Amniotic epithelial cell (primary cell): ENCODE measurements at regions not wholly inside any gene's neighbourhood (a gene's known extent, or its start where the extent isn't known, plus 50 kb on each side); places are given as distances from the start of the nearest gene placed in this dataset.
"Not testable (repeated sequence)": the region's sequence is repeated elsewhere in the genome, so short reads cannot be mapped to it uniquely, and the experiment has no call there.

Experiments used
- DNase-seq: peaks from one replicate; pipeline ENCODE4 v3.0.0-alpha.2; 2010; ENCODE audit warnings: low read depth

DNA sequence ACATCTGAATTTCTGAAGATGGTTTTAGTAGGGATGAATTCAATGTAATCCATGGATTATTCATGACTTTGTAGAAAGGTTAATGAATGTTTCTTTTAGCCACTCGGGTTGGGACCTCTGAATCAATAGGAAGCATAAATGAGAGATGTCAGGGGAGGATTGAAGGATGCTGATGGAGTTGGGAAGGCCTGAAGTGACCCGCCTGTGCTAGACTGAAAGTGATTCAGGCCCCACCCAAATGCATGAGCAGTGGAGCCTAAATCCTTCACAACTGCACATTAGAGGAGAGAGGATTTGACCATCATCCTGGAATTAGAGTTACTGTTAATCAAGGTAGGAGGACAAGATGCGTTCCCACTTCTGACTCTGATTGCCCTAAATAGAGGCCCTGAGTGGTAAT is 162.2 kb upstream of the PTPN20 start:
- not testable (repeated sequence) for DNase-seq

DNA sequence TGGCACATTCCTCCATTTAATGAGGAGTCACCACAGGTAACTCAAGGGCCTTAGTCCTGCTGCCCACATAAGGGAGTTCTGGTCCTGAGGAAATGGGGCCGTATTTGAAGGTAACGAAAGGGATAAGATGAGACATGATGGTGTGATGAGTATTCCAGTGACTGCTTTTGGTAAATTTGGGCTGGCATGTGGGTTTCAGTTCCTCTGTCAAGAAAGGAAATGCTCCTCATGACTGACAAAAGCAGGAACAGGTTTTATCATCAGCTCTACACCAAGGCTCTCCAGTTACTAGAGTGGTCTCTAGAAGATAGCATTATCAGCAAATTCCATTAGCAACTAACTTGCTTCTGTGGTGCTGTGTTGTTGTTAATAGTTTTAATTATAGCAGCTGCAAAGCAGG is 161.8 kb upstream of the PTPN20 start:
- not testable (repeated sequence) for DNase-seq

DNA sequence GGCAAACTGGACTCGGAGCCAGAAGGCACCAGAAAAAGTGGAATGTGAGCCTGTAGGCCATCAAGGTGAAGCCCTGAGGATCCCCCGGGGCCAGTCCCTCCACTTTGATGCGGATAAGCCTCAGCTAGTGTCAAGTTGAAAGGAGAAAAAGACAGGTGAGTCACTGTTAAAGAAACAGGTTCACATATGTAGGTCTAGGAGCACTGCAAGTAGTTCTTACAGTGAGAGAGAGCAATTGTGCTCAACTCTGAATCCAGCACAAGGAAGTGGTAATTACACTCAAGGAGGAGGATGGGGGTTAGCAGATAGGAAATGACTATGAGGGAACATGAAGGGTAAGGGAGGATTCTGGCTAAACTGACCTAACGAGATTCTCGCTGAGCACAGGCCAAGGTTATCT is 157.5 kb upstream of the PTPN20 start:
- not testable (repeated sequence) for DNase-seq

DNA sequence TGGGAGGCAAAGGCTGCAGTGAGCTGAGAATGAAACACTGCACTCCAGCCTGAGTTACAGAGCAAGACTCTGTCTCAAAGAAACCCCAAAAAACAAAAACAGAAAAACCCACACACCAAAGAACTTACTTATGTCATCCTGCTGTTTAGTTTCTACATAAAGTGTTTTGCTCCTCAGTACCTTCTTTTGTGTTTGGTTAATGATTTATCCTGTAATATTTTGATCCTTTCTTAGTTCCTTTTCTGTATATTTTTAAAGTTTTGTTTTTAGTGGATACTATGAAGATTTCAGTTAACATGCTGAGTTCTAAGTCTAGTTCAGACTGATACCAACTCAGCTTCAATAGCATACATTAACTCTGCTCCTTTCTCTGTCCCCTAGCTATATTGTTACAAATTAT is 149.8 kb upstream of the PTPN20 start:
- not testable (repeated sequence) for DNase-seq

DNA sequence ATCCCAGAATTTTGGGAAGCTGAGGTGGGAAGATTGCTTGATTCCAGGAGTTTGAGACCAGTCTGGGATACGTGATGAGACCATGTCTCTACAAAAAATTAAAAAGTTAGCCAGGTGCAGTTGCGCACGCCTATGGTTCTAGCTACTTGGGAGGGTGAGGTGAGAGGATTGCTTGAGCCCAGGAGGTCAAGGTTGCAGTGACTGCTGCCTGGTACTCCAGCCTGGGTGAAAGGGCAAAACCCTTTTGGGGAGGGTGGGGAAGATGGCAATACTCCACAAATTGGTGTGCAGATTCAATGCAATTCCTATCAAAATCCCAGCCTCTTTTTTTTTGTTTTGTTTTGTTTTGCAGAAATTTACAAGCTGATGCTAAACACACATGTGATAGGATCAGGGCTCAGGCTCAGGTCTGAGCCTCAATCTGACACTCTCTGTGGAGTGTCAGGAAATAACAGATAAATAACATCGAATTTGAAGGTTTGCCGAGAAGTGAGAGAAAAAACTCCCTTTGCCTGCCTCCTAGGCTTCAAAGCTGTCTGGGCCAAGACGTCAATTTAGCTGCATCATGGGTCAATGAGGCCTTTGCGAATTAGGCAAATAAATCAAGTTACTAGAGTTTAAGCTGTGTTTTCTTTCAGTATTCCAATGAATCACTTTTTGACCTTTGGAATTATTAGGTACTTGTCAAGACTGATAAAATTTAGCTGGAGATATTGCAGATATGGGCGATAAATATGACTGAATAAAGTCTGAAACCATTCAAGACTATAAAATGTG is 142.5 kb upstream of the PTPN20 start:
- DNase-seq = not testable (repeated sequence)

DNA sequence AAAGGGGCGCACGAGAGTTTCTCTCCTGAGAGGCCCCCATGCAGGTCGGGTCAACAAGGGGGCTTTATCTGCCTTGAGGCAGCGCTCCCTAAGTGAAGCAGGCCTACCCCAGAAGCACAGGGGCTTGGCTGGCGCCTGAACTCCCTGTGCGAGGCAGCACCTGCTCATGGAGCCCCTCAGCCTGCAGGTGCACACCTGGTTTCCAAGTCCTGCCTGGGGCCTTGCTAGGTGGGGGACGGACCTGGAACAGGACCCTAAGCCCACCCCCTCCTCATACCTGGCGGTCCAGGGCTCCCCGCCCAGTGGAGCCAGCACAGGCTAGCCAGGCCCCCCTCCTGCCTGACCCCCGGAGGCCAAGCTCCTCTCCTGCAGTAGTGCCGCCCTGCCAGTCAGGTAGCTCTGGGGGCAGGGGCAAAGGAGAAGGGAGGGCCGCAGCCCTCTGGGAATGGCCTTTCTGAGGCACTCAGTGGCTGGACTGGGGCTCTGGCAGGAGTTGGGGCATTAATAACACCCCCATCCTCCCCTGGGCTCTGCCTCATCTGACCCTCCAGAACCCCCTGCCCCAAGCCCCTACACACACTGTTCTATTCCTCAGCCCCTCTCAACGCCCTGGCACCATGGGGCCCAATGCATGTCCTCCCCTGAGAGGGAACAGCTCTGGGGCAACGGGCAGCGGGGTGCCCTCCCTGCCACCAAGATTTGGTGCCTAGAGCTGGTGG is 137.9 kb upstream of the PTPN20 start:
- not testable (repeated sequence) for DNase-seq

DNA sequence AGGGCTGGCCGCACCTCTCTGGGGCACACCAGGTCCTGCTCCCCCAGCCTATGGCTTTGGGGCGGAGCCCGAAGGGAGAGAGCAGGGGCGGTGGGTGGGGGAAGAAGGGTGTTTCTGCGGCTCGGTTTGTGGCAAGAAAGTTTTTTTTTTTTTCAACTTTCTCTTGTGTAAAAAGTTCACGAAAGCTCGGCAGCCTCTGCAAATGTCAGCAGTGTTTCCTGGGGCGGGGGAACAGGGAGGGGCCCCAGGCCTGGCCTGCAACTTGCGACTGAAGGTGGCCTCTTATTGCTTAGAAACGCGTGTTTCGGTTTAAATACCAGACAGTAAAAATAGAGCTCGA is 137.4 kb upstream of the PTPN20 start:
- DNase-seq = not testable (repeated sequence)

DNA sequence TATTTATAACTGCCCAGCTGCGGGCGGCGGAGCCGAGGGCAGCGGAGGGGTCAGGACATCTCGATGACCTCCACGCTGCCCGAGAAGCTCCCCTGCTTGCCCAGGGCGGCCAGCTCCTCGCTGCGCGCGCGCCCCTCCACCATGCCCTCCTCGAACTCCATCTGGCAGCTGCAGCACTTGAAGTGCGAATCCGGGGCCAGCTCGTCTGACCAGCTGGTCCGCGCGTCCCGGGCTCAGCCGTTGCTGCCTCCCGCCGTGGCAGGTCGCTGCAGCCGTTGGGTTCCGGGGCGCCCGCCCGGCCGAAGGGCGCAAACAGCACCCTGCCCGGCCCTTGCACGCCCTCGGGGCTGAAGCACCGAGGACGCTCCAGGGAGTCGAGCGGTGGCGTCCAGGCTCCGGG is 136.9 kb upstream of the PTPN20 start:
- not testable (repeated sequence) for DNase-seq

DNA sequence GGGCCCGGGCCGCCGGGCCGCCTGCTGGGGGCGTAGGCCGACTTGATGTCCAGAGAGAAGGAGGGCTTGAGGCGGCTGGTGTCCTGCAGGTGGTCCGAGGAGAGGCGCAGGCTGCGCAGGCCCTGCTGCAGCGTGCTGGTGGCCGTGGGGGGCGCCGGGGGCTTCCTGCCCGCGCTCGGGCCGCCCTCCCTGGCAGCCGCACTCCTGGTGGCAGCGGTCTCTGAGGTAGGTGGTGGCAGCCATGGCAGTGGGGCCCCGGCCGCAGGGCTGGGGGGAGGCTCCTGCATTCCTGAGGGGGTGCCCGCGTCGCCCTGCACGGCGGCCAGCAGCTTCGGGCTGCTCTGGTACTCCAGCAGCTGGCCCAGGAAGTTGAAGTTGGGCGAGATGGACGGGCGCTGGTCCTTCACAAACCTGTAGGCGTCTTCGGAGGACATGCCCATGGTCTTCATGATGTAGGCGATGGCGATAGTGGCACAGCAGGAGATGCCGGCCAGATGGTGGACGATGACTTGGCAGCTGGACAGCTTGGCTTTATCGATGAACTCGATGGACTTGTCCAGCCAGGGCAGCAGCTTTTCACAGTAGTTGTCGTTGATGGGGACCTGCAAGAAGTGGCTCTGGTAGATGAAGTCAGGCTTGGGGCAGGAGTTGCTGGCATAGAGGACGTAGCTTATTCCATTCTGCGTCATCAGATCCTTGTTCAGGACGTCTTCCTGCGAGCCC is 136.1 kb upstream of the PTPN20 start:
- not testable (repeated sequence) for DNase-seq

DNA sequence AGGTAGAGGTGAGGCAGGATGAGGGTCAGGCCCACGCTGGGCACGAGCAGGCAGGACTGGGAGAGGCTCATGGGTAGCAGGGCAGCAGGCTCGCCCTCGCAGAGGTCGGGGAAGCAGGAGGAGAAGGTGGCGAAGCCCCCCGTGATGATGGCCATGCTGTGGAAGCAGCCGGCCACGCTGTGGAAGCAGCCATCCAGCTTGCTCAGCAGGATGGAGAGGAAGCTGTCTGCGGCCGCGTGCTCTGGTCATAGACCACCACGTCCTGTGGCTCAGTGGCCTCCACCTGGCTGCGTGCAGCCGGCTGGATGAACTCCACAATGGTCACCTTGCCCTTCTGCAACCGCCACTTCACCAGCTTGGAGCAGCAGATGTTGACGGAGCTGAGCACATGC is 135.6 kb upstream of the PTPN20 start:
- not testable (repeated sequence) for DNase-seq

DNA sequence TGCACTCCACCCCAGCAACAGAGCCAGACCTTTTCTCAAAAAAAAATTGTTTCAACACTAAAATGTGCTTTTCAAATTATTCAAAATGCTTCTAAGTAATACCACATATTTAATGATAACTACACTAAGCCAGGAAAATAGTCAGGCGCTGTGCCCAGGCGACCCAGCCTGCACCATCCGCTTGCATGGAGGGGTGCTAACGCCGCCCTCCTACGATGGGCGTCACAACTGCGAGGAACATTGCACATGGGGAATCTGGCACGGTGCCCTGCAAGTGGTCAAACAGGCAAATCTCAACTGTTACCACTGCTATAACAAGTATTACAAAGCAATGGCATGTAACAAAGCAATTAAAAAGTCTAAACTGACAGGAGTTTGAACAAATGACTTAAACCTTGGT is 131.7 kb upstream of the PTPN20 start:
- not testable (repeated sequence) for DNase-seq

DNA sequence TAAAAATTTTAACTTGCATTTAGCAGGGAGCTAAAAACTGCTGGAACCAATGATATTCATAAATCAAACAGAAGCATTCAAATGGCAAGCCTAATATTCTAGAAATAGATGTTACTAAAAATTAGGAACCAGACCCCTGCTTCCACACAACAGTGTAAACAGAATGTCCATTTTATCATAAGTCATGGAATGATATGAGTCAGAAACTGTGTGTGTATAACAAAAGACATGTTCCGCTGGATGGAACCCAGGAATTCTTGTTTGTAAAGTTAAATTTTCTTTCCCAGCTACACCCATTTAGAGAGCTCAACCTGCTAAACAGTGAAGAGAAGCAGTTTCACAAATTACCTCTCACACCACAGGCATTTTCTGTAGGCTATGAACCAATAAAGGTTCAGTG is 131.1 kb upstream of the PTPN20 start:
- peak; percentile 1 for DNase-seq

DNA sequence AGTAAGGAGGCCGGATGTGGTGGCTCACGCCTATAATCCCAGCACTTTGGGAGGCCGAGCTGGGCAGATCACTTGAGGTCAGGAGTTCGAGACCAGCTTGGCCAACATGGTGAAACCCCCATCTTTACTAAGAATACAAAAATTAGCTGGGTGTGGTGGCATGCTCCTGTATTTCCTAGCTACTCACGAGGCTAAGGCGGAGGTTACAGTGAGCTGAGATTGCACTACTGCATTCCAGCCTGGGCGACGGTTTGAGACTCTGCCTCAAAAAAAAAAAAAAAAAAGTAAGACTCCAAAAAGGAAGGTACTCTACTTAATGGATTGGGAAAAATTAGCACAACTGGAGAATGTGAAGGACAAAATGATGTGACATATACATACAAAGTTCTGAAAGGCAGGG is 130.2 kb upstream of the PTPN20 start:
- DNase-seq = not testable (repeated sequence)

DNA sequence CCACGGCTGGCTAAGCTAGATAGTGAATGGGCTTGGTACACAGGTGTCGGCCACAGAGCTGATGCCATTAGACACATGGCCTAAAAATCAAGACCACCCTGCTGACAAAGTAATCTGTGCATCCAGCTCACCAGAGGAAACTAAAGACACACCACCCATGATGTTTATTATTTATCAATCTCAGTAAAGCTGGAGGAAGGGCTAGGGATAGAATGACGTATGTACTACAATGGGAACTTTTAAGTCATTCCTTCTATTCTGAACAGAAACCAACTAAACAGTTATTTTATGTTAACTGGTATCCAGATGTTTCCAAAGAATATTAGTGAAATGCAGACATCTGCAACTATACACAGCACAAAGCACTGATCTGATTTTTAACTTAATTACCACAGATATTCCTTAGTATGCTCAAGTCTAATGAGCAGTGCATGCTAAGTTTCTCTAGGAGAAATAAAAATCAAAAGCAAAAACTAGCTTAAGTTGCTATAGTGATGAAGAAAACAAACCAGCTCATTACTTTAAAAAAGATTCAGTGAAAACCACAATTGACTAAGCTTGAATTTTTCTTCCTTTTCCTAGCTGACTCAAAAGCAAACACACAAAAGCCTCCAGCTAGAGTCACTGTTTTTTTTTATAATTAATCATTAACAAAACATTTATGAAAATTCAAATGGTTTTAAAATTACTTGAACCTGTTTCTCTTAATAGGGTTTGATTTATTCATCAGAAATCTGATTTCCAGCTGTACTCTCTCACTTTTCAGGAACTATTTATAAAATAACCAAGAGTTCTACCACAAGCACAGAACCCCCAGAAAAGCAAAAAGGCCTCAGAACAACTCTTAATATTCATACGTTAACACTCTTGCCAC is 129.0 kb upstream of the PTPN20 start:
- DNase-seq = not testable (repeated sequence)

DNA sequence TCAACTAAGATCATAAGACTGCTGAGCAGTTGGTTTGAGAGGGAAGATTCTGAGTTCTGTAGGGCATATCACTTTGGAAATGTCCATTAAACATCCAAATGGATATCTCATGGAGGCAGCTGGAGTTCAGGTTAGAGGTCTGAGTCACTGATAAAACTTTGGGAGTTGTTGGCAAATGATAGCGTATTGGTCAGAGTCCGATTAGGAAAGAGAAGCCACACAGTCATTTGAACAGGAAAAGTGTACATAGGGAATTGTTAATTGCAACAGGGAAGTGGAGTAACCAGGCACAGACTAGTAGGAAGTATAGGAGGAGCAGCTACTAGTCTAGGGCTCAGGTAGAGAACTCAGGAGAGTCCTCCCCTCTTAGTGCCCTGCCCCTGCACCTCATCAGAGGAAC is 126.6 kb upstream of the PTPN20 start:
- DNase-seq = peak; percentile 0

DNA sequence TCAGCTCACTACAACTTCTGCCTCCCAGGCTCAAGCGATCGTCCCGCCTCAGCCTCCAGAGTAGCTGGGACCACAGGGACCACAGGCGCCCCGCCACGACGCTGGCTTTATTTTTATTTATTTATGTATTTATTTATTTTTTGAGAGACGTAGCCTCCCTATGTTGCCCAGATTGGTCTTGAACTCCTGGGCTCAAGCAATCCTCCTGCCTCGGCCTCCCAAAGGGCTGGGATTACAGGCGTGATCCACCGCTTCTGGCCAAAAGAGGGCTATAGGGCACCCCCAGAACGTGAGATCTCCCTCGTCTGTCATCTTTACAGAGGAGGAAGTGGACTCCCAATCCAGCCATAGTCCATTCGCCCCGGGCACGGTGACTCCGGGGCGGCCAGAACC is 125.1 kb upstream of the PTPN20 start:
- not testable (repeated sequence) for DNase-seq

DNA sequence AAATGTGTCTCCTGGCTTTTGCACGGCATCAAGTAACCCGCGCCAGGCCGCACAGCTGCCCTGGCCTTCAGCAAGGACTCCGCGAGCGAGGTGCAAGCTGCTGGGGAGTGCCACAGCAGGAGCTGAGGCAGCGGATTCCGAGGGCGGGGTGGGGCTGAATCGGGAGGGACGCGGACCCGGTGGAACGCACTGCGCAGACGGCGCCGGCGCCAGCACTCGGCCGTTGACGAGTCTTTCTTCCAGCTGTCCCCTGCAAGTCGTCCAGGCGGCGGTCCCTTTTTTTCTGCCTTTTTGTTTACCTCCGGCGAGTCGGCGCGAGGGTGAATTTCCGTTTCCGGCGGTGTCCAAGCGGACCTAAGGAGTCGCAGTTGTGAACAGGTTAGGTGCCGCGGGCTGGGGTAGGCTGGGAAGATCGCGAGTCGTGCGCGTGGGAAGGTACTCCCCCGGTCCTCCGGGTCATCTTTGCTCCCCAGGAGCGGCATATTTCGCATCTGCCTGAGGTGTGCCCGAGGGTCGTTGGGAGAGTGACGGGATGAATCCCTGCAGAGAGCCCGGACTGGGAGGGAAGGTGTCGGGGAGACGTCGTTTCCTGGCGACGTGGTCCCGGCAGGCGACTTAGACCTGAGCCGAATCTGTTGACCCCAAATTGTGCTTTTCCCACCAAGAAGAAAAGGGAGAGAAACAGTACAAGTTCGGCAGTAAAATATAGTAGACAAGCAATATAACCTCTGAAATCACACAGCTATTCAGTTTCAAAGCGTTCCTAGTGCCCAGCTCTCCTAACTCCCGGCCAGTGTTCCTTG is 124.5 kb upstream of the PTPN20 start:
- peak; percentile 43 for DNase-seq

DNA sequence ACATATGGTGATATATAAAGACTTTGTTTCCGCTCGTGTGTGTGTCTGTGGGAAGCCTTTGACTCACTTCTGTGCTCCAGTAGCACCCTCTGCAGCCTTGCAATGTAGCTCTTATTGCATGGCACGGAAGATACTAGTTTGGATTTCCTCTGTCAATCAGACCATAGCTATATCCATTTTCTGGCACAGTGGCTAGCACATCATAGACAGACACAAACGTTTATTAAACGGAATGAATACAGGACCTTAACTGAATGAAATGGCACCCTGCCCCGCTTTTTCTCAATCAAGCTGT is 124.0 kb upstream of the PTPN20 start:
- DNase-seq = peak; percentile 72

DNA sequence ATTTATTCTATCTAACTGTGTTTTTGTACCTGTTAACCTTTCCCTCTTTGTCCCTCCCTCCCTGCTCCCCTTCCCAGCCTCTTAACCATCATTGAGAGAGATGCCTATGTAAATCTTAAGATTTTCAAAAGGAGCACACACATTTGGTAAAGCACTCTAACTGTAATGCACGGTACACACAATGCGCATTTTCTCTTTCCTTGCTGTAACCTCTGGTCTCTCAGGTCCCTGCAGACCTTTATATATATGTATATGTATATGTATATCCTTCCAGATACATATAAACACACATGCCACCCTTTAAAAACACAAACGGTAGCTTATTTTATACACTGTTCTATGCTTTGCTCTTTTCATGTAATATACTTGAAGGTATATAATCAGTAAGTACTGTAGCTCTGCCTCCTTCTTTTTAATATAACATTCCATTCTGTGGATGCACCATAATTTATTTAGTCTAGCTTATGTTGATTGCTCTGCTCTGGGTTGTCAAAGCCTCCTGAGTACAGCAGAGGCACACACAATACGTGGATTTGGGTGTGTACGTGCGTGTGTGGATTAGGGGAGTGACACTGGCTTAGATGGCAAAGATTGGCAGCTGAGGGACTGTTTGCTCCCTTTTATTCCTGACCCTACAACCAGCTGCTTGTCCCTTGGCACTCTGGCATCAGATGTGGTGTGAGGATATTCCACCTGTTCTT is 118.4 kb upstream of the PTPN20 start:
- DNase-seq = not testable (repeated sequence)

DNA sequence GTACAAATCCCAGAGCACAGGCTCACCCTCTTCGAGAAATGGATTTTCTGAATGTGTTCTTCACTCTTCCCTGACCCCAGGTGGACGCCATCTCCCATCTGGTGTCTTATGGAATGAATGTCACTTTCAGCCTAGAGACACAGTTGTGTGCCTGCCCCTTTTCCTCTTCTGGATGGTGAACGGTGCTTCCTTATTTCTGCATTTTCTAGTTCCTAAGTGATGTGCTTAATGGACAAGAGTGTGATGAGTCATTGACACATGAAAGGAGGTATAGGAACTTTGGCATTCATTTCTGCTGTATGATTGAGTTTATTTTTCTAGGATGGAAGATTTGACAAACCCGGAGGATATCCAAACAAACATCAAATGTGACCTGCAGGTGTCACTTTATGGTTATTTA is 114.9 kb upstream of the PTPN20 start:
- DNase-seq = not testable (repeated sequence)

DNA sequence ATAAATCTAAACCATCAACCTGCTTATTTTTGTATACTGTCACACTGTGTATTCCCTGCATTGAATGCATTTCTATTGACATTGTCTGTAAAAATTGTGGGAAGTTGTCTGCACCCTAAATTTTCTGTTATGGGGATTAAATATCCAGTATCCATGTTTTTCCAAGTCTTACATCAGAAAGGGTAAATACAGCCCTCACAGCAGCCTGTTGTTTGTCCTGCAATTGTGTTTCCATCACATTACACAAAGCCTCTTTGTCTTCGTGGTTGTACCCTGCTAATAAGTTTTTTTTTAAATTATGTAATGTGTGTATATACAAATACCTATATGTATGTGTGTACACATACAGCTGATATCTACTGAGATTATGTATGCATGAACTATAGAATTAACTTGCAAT is 109.2 kb upstream of the PTPN20 start:
- DNase-seq = not testable (repeated sequence)
